H1 (cell line): ENCODE measurements at regions not wholly inside any gene's neighbourhood (a gene's known extent, or its start where the extent isn't known, plus 50 kb on each side); places are given as distances from the start of the nearest gene placed in this dataset.
"Not testable (repeated sequence)": the region's sequence is repeated elsewhere in the genome, so short reads cannot be mapped to it uniquely, and the experiment has no call there.

Experiments
- CTCF ChIP-seq, 3 experiments: IDR thresholded peaks; 1 replicate in 2 of 3; 2 replicates in 1 of 3; pipeline versions ENCODE4 v1.5.1 to v1.6.1; 2011; ENCODE audit warnings: low read length in 3 of 3, mild to moderate bottlenecking in 3 of 3, inconsistent platforms in 2 of 3, low read depth in 1 of 3, moderate library complexity in 1 of 3; ENCODE audit not compliant: insufficient read depth in 1 of 3; ENCODE audit errors: control extremely low read depth in 1 of 3
- EGR1 ChIP-seq: IDR thresholded peaks from 2 replicates; pipeline ENCODE4 v1.6.1; 2011; ENCODE audit warnings: low read depth, low read length, borderline replicate concordance
- EP300 ChIP-seq, 2 experiments: IDR thresholded peaks; 1 replicate in 1 of 2; 2 replicates in 1 of 2; pipeline ENCODE4 v1.6.1; 2011 to 2012; ENCODE audit warnings: low read depth in 2 of 2, low read length in 2 of 2, mild to moderate bottlenecking in 2 of 2, borderline replicate concordance in 1 of 2, inconsistent platforms in 1 of 2, moderate library complexity in 1 of 2
- EZH2 ChIP-seq: fragments of 200-600 bp; sonication (generic); IDR thresholded peaks from 2 replicates; pipeline ENCODE4 v1.7.1; 2012; ENCODE audit warnings: low read depth, mild to moderate bottlenecking, moderate library complexity, low read length, inconsistent platforms; ENCODE audit not compliant: severe bottlenecking
- JUN ChIP-seq: IDR thresholded peaks from 2 replicates; pipeline ENCODE4 v1.6.1; 2011; ENCODE audit warnings: low read depth, mild to moderate bottlenecking, improper control_type of control experiment, low read length
- KDM1A ChIP-seq: fragments of 200-600, 300-600 bp; sonication (generic); IDR thresholded peaks from 2 replicates; pipeline ENCODE4 v1.7.1; 2016; ENCODE audit warnings: mild to moderate bottlenecking, low read length, borderline replicate concordance
- KDM5A ChIP-seq: fragments of 200-600 bp; IDR thresholded peaks from 2 replicates; pipeline ENCODE4 v1.7.1; 2012; ENCODE audit warnings: mild to moderate bottlenecking, low read length, inconsistent platforms, mixed read lengths
- NRF1 ChIP-seq: IDR thresholded peaks from 2 replicates; pipeline ENCODE4 v1.6.1; 2011; ENCODE audit warnings: mild to moderate bottlenecking, low read depth, low read length, improper control_type of control experiment
- POLR2A ChIP-seq, 2 experiments: IDR thresholded peaks; 1 replicate in 1 of 2; 2 replicates in 1 of 2; pipeline ENCODE4 v1.6.1; 2011; ENCODE audit warnings: low read depth in 2 of 2, low read length in 2 of 2, mild to moderate bottlenecking in 2 of 2; ENCODE audit errors: control extremely low read depth in 1 of 2
- POLR2AphosphoS5 ChIP-seq: IDR thresholded peaks from 2 replicates; pipeline ENCODE4 v1.6.1; 2011; ENCODE audit warnings: low read depth, low read length
- RAD21 ChIP-seq, 2 experiments: IDR thresholded peaks in 1 of 2; conservative IDR thresholded peaks in 1 of 2; 2 replicates each; pipeline ENCODE4 v1.6.1; 2011; ENCODE audit warnings: low read depth in 2 of 2, low read length in 2 of 2, improper control_type of control experiment in 1 of 2, inconsistent platforms in 1 of 2, mild to moderate bottlenecking in 1 of 2, moderate library complexity in 1 of 2
- SIN3A ChIP-seq, 2 experiments: IDR thresholded peaks in 1 of 2; conservative IDR thresholded peaks in 1 of 2; 2 replicates each; pipeline ENCODE4 v1.6.1; 2011 to 2012; ENCODE audit warnings: low read length in 2 of 2, improper control_type of control experiment in 1 of 2, low read depth in 1 of 2, mild to moderate bottlenecking in 1 of 2
- ZNF274 ChIP-seq: IDR thresholded peaks from 2 replicates; pipeline ENCODE4 v1.7.0; 2012; ENCODE audit warnings: low read length, borderline replicate concordance; ENCODE audit errors: extremely low read depth
- TF ChIP-seq, protein P1 (sequence below): IDR thresholded peaks from 2 replicates; pipeline ENCODE4 v1.6.1; 2011; ENCODE audit warnings: low read length, improper control_type of control experiment

GRCh38 chr1:157196670-157197456 is 58.7 kb upstream of the ETV3 start:
- TF ChIP-seq ZNF274; EGR1; CTCF (IDR thresholded peaks at IDR 0.05; ENCODE audit: control extremely low read depth in 1 of 3, insufficient read depth in 1 of 3, low read depth in 1 of 3, low read length in 3 of 3); KDM5A; SIN3A (conservative IDR thresholded peaks at IDR 0.05 in 1 of 2, IDR thresholded peaks at IDR 0.05 in 1 of 2; ENCODE audit: low read depth in 1 of 2, low read length in 2 of 2); EZH2; POLR2A (IDR thresholded peaks at IDR 0.05; ENCODE audit: control extremely low read depth in 1 of 2, low read depth in 2 of 2, low read length in 2 of 2); POLR2AphosphoS5; JUN; EP300 (IDR thresholded peaks at IDR 0.05; ENCODE audit: borderline replicate concordance in 1 of 2, low read depth in 2 of 2, low read length in 2 of 2); NRF1; KDM1A: not testable (repeated sequence)
- TF ChIP-seq, protein P1, sequence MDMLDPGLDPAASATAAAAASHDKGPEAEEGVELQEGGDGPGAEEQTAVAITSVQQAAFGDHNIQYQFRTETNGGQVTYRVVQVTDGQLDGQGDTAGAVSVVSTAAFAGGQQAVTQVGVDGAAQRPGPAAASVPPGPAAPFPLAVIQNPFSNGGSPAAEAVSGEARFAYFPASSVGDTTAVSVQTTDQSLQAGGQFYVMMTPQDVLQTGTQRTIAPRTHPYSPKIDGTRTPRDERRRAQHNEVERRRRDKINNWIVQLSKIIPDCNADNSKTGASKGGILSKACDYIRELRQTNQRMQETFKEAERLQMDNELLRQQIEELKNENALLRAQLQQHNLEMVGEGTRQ, result not testable (repeated sequence)
- peak; percentile 32 to 45 for TF ChIP-seq RAD21 (IDR thresholded peaks at IDR 0.05 in 1 of 2, conservative IDR thresholded peaks at IDR 0.05 in 1 of 2; ENCODE audit: low read depth in 2 of 2, low read length in 2 of 2)
